A673 (cell line): ENCODE measurements at regions not wholly inside any gene's neighbourhood (a gene's known extent, or its start where the extent isn't known, plus 50 kb on each side); places are given as distances from the start of the nearest gene placed in this dataset.

Experiments
- EZH2 ChIP-seq: fragments of 200-600 bp; sonication (generic); IDR thresholded peaks from 2 replicates; pipeline ENCODE4 v1.6.1; 2017; ENCODE audit warnings: borderline replicate concordance, low read depth, mild to moderate bottlenecking, mixed read lengths, antibody characterized with exemption, low read length; ENCODE audit not compliant: poor library complexity, severe bottlenecking
- TF ChIP-seq, protein P1 (sequence below): fragments of 300-800, 200-600 bp; sonication (generic); conservative IDR thresholded peaks from 2 replicates; pipeline ENCODE4 v1.5.1; 2017; ENCODE audit warnings: low read depth, mild to moderate bottlenecking, antibody characterized with exemption, low read length, moderate library complexity, mixed read lengths

DNA sequence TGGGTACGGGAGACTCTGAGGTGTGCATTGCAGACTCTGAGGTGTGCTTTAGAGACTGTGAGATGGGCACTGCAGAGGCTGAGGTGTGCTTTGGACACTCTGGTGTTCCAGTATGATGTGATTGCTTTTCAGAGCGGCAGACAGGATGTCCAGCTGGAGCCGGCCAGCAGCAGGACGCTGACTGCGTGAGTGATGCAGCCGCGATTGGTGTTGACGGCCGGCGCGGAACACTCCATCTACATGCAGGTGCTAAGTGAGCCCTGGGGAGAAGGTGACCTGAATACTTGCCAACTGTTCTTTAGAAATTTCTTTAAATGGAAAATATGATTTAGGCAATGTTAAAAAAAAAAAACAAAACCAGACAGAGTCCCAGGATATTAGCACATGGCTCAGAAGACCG is 103.1 kb upstream of the PPP2R3B start:
- TF ChIP-seq, protein P1, sequence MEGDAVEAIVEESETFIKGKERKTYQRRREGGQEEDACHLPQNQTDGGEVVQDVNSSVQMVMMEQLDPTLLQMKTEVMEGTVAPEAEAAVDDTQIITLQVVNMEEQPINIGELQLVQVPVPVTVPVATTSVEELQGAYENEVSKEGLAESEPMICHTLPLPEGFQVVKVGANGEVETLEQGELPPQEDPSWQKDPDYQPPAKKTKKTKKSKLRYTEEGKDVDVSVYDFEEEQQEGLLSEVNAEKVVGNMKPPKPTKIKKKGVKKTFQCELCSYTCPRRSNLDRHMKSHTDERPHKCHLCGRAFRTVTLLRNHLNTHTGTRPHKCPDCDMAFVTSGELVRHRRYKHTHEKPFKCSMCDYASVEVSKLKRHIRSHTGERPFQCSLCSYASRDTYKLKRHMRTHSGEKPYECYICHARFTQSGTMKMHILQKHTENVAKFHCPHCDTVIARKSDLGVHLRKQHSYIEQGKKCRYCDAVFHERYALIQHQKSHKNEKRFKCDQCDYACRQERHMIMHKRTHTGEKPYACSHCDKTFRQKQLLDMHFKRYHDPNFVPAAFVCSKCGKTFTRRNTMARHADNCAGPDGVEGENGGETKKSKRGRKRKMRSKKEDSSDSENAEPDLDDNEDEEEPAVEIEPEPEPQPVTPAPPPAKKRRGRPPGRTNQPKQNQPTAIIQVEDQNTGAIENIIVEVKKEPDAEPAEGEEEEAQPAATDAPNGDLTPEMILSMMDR: no peak
- TF ChIP-seq EZH2: no peak
